ENCODE measurements at regions not wholly inside any gene's neighbourhood (a gene's known extent, or its start where the extent isn't known, plus 50 kb on each side); places are given as distances from the start of the nearest gene placed in this dataset.
"Not testable (repeated sequence)": the region's sequence is repeated elsewhere in the genome, so short reads cannot be mapped to it uniquely, and the experiment has no call there.

DNA sequence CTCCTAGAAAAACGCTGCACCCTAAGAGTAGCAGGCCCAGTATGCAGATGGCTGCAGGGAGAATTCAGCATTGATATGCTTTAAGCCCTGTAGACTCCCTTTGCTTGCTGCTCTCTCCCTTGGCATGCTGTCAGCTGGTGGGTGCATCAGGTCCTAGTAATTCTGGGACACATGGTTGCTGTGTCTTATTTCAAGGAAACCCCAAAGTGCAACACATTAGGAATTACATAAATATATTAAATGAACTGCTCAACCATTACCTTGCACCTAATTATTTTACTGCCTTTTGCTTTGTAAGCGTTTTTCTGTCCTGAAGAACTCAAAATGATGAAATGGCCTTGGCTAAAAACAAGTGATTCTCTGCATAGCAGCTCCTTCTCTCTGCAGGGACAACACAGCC lies 516.3 kb downstream of the ZIC3 start:
- DNase-seq (ENCODE audit: low read depth in 2 of 2): no peak
- TF ChIP-seq, protein P1, sequence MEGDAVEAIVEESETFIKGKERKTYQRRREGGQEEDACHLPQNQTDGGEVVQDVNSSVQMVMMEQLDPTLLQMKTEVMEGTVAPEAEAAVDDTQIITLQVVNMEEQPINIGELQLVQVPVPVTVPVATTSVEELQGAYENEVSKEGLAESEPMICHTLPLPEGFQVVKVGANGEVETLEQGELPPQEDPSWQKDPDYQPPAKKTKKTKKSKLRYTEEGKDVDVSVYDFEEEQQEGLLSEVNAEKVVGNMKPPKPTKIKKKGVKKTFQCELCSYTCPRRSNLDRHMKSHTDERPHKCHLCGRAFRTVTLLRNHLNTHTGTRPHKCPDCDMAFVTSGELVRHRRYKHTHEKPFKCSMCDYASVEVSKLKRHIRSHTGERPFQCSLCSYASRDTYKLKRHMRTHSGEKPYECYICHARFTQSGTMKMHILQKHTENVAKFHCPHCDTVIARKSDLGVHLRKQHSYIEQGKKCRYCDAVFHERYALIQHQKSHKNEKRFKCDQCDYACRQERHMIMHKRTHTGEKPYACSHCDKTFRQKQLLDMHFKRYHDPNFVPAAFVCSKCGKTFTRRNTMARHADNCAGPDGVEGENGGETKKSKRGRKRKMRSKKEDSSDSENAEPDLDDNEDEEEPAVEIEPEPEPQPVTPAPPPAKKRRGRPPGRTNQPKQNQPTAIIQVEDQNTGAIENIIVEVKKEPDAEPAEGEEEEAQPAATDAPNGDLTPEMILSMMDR (IDR thresholded peaks at IDR 0.05; ENCODE audit: low read depth, low read length): no peak
- no peak overlapping the region for H3K4me3 ChIP-seq (replicated peaks in 1 of 2; ENCODE audit: low read depth in 2 of 2, low read length in 2 of 2)

DNA sequence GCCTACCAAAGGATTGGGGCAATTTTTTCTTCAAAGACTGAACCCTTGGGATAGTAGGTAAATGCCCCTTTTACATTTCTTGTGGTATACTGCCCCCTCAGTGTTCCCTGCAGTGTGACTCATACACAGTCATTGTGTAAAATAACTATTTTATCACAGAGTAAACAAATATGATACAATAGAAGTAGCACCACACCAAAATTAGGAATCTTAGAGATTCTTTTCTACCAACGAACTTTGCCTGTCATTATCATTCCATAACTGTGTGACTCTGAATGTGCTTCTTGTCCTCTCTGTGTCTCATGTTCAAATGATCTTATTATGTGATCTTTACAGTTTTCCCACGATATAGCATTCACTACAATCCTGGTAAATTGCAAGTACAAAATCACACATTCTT lies 517.0 kb downstream of the ZIC3 start:
- H3K4me3 ChIP-seq (replicated peaks in 1 of 2; ENCODE audit: low read depth in 2 of 2, low read length in 2 of 2): no peak overlapping the region
- peak in 1 of 2 donors; percentile 0 for DNase-seq (ENCODE audit: low read depth in 2 of 2)
- TF ChIP-seq, protein P1 (IDR thresholded peaks at IDR 0.05; ENCODE audit: low read depth, low read length): no peak

DNA sequence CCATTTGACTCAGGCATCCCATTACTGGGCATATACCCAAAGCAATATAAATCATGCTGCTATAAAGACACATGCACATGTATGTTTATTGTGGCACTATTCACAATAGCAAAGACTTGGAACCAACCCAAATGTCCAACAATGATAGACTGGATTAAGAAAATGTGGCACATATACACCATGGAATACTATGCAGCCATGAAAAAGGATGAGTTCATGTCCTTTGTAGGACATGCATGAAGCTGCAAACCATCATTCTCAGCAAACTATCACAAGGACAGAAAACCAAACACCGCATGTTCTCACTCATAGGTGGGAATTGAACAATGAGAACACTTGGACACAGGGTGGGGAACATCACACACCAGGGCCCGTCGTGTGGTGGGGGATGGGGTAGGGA lies 545.0 kb downstream of the ZIC3 start:
- DNase-seq (ENCODE audit: low read depth in 2 of 2); H3K4me3 ChIP-seq (replicated peaks in 1 of 2; ENCODE audit: low read depth in 2 of 2, low read length in 2 of 2): not testable (repeated sequence)

DNA sequence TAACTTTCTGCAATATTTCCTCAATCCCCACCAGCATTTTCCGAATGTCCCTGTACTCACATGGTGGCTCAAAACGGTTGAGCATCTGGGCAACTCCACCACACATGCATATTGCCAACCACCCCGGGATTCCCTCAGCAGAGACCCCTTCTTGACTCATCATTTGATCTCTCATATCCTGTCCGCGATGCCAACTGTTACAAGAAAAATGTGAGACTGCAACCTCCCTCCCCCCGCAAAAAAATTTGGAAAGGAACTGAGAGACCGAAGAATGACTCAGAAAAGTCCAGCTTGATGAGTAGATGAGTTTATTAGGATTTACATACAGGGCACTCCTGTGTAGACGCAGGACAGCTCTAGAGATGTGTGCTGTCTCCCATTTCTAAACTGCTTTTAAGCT lies 561.4 kb downstream of the ZIC3 start:
- TF ChIP-seq, protein P1 (IDR thresholded peaks at IDR 0.05; ENCODE audit: low read depth, low read length): no peak
- DNase-seq (ENCODE audit: low read depth in 2 of 2): peak in 1 of 2 donors; percentile 2
- H3K4me3 ChIP-seq (replicated peaks in 1 of 2; ENCODE audit: low read depth in 2 of 2, low read length in 2 of 2): no peak overlapping the region

DNA sequence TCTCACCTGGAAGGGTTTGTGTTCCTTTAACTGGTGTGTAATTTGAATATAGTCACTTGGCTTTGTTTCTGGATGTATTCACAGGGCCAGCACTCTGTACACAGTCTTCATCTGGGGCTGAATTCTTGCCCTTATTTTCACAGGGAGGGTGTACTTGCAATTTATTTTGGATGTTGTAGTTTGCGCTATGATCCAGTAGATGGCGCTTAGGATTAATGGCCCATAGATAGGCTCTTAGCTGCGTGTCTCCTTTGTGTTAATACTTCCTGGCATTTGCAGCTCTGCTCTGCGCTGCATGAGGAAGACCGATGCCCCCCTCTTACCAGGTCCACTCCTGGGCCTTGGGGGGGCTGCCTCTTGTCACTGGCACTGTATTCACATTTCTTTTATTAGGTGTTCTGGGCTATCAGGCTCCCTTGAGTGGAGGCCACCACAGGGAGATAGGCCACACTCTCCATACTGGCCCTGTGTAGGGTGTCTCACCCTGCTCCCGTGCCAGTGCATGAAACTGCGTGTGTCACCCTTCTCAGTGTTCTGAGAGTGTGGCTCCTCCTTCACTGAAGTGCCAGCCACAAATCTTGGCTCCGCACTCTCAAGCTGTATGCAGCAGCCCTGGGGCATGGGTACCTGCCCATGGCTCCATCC lies 562.2 kb downstream of the ZIC3 start:
- peak; percentile 36 to 41 for DNase-seq (ENCODE audit: low read depth in 2 of 2)
- TF ChIP-seq, protein P1 (IDR thresholded peaks at IDR 0.05; ENCODE audit: low read depth, low read length): peak; percentile 49
- H3K4me3 ChIP-seq (replicated peaks in 1 of 2; ENCODE audit: low read depth in 2 of 2, low read length in 2 of 2): no peak overlapping the region

DNA sequence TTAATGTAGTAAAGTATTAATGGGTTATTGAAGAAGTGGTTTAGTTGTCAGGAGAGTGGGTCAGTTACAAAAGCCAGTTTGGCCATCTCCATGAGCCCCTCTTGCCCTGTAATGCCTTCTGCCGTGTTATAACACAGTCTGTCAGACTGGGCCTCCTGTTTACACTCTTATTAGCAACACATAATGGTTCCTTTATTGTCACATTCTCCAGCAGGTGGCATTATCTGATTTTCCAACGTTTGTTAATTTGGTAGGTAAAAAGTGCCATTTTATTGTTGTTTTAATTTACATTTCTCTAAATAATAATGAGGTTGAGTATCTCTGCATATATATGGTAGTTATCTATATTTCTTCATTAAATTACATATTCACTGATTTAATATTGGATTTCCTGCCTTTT lies 560.8 kb downstream of the FGF13 start:
- DNase-seq (ENCODE audit: low read depth in 2 of 2): no peak
- TF ChIP-seq, protein P1 (IDR thresholded peaks at IDR 0.05; ENCODE audit: low read depth, low read length): no peak
- H3K4me3 ChIP-seq (replicated peaks in 1 of 2; ENCODE audit: low read depth in 2 of 2, low read length in 2 of 2): no peak overlapping the region

DNA sequence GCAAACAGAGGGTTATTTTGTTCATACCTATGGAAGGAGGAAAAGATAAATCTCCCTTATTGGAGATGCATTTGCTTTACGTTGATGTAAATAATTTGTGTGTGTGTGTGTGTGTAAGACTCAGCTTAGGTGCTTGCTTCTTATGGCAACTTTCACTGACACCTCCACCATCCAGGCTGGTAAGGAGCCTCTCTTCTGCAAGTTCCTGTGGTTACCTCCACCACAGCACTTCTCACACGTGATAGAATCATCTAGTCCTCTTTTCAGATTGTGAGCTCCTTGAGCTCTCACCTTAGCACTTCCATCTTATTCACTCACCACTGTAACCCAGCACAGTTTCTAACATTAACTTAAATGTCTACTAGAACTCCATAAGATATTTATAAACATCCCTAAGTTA lies 553.7 kb downstream of the FGF13 start:
- no peak for DNase-seq (ENCODE audit: low read depth in 2 of 2)
- no peak overlapping the region for H3K4me3 ChIP-seq (replicated peaks in 1 of 2; ENCODE audit: low read depth in 2 of 2, low read length in 2 of 2)
- TF ChIP-seq, protein P1 (IDR thresholded peaks at IDR 0.05; ENCODE audit: low read depth, low read length): no peak
